OCI-LY1 (cell line): ENCODE measurements at regions not wholly inside any gene's neighbourhood (a gene's known extent, or its start where the extent isn't known, plus 50 kb on each side); places are given as distances from the start of the nearest gene placed in this dataset.

Source experiments
- H2AFZ ChIP-seq: fragments of 200-600 bp; sonication (generic), shearing (Covaris generic); 2 replicates; pipeline ENCODE4 v1.6.0; 2014; ENCODE audit warnings: antibody characterized with exemption, mild to moderate bottlenecking, low read length
- H3F3A ChIP-seq: fragments of 200-600 bp; sonication (generic), shearing (Covaris generic); 2 replicates; pipeline ENCODE4 v1.6.0; 2014; ENCODE audit warnings: mild to moderate bottlenecking, antibody characterized with exemption, low read length, moderate library complexity; ENCODE audit not compliant: insufficient read depth
- H3K27ac ChIP-seq: fragments of 200-600 bp; sonication (generic); 2 replicates; pipeline ENCODE4 v1.5.1; 2014; ENCODE audit warnings: low read length, mixed run types, mild to moderate bottlenecking, low read depth; ENCODE audit not compliant: poor library complexity, severe bottlenecking
- H3K27me3 ChIP-seq: fragments of 200-600 bp; sonication (generic); 2 replicates; pipeline ENCODE4 v1.6.0; 2014; ENCODE audit warnings: antibody characterized with exemption, mild to moderate bottlenecking, low read length, moderate library complexity; ENCODE audit not compliant: insufficient read depth
- H3K36me3 ChIP-seq: fragments of 200-600 bp; sonication (generic); 2 replicates; pipeline ENCODE4 v1.6.1; 2014; ENCODE audit warnings: mild to moderate bottlenecking, antibody characterized with exemption, low read length, moderate library complexity, mixed read lengths; ENCODE audit not compliant: insufficient read depth
- H3K4me1 ChIP-seq: fragments of 200-600 bp; sonication (generic); 2 replicates; pipeline ENCODE4 v1.5.1; 2014; ENCODE audit warnings: mild to moderate bottlenecking, low read length, moderate library complexity; ENCODE audit not compliant: insufficient read depth, severe bottlenecking
- H3K4me2 ChIP-seq: fragments of 200-600 bp; sonication (generic), shearing (Covaris generic); 2 replicates; pipeline ENCODE4 v1.6.1; 2014; ENCODE audit warnings: low read length
- H3K4me3 ChIP-seq: fragments of 200-600 bp; sonication (generic); 2 replicates; pipeline ENCODE4 v1.5.1; 2014; ENCODE audit warnings: low read length, low read depth, mild to moderate bottlenecking, mixed read lengths; ENCODE audit not compliant: poor library complexity, severe bottlenecking
- H3K79me2 ChIP-seq: fragments of 200-600 bp; shearing (Covaris generic); 2 replicates; pipeline ENCODE4 v1.6.1; 2016; ENCODE audit warnings: mixed run types, low read length, mixed read lengths; ENCODE audit not compliant: insufficient read depth
- H3K9ac ChIP-seq: fragments of 200-600 bp; sonication (generic), shearing (Covaris generic); 2 replicates; pipeline ENCODE4 v1.6.1; 2014; ENCODE audit warnings: mild to moderate bottlenecking, low read length, mixed read lengths
- H3K9me2 ChIP-seq: fragments of 200-600 bp; sonication (generic), shearing (Covaris generic); 2 replicates; pipeline ENCODE4 v1.6.1; 2014; ENCODE audit warnings: low read depth, mild to moderate bottlenecking, low read length, mixed read lengths
- H3K9me3 ChIP-seq: fragments of 200-600 bp; shearing (Covaris generic); 2 replicates; pipeline ENCODE4 v1.6.1; 2014; ENCODE audit warnings: low read length, mixed read lengths
- H4K20me1 ChIP-seq: fragments of 200-600 bp; sonication (generic), shearing (Covaris generic); 2 replicates; pipeline ENCODE4 v1.6.0; 2016; ENCODE audit warnings: mild to moderate bottlenecking, low read length; ENCODE audit not compliant: insufficient read depth
- CTCF ChIP-seq: fragments of 200-600 bp; sonication (generic), shearing (Covaris generic); IDR thresholded peaks from 2 replicates; pipeline ENCODE4 v1.5.1; 2017; ENCODE audit warnings: mild to moderate bottlenecking, antibody characterized with exemption, low read length, moderate library complexity, mixed read lengths
- EZH2 ChIP-seq: fragments of 200-600 bp; sonication (generic), shearing (Covaris generic); IDR thresholded peaks from 2 replicates; pipeline ENCODE4 v1.8.0; 2017; ENCODE audit warnings: borderline replicate concordance, mixed run types, mild to moderate bottlenecking, antibody characterized with exemption, low read length, moderate library complexity, mixed read lengths

- no peaks in the 10 kb centered on the region for H3K27me3 ChIP-seq
- H3F3A ChIP-seq = no peaks in the 10 kb centered on the region
- no peaks in the 10 kb centered on the region for H3K36me3 ChIP-seq
- no peak overlapping the region for H3K4me3 ChIP-seq
- H3K9ac ChIP-seq = no peak overlapping the region
- H2AFZ ChIP-seq = no peak overlapping the region
- no peak overlapping the region for H3K4me2 ChIP-seq
- no peaks in the 10 kb centered on the region for H3K9me2 ChIP-seq
- no peaks in the 10 kb centered on the region for H3K4me1 ChIP-seq
- TF ChIP-seq EZH2 = no peak
- no peak for TF ChIP-seq CTCF
- no peaks in the 10 kb centered on the region for H4K20me1 ChIP-seq
- no peaks in the 10 kb centered on the region for H3K9me3 ChIP-seq
- H3K27ac ChIP-seq = no peak overlapping the region
- H3K79me2 ChIP-seq = no peaks in the 10 kb centered on the region
These were observed 184.4 kb downstream of the SUDS3 start for GRCh38 chr12:118560733-118561132.

GRCh38 chr12:118571730-118572129 lies 195.4 kb downstream of the SUDS3 start:
- Histone ChIP-seq H3K27me3 (no peaks in the 10 kb centered on the region; the same call in 1 of the 2 replicates), H3F3A (no peaks in the 10 kb centered on the region), H3K36me3 (no peaks in the 10 kb centered on the region), H2AFZ (no peak overlapping the region), H3K9me2 (no peaks in the 10 kb centered on the region), H3K79me2 (no peaks in the 10 kb centered on the region), H3K9me3 (no peaks in the 10 kb centered on the region), H3K27ac (no peak overlapping the region), H4K20me1 (no peaks in the 10 kb centered on the region), H3K4me2 (no peak overlapping the region), H3K4me1 (no peaks in the 10 kb centered on the region), H3K4me3 (no peak overlapping the region), H3K9ac (no peak overlapping the region)
- TF ChIP-seq CTCF = no peak
- no peak for TF ChIP-seq EZH2

GRCh38 chr12:118574288-118574687 lies 197.9 kb downstream of the SUDS3 start:
- H3K4me3 ChIP-seq = no peak overlapping the region
- H3K4me1 ChIP-seq = no peaks in the 10 kb centered on the region
- no peaks in the 10 kb centered on the region for H3K36me3 ChIP-seq
- H3K27me3 ChIP-seq = no peaks in the 10 kb centered on the region; the same call in 1 of the 2 replicates
- no peaks in the 10 kb centered on the region for H3F3A ChIP-seq
- H3K9me3 ChIP-seq = no peaks in the 10 kb centered on the region
- TF ChIP-seq EZH2 (no peak), CTCF (no peak)
- H3K9ac ChIP-seq = no peak overlapping the region
- H4K20me1 ChIP-seq = no peaks in the 10 kb centered on the region
- H3K4me2 ChIP-seq = no peak overlapping the region
- H3K9me2 ChIP-seq = no peaks in the 10 kb centered on the region
- H3K27ac ChIP-seq = no peak overlapping the region
- H3K79me2 ChIP-seq = no peaks in the 10 kb centered on the region
- H2AFZ ChIP-seq = no peak overlapping the region
